Smooth muscle cell (in vitro differentiated cells): ENCODE measurements at regions not wholly inside any gene's neighbourhood (a gene's known extent, or its start where the extent isn't known, plus 50 kb on each side); places are given as distances from the start of the nearest gene placed in this dataset.

Source experiments
- DNase-seq: peaks from one replicate; lab custom pipeline; 2025; ENCODE audit not compliant: unreplicated experiment; lab: John Stamatoyannopoulos, UW
- H2AFZ ChIP-seq: fragments of 200-600 bp; sonication (generic); 2 replicates; pipeline ENCODE4 v1.6.0; 2016; ENCODE audit warnings: antibody characterized with exemption, low read depth, mild to moderate bottlenecking
- H3F3A ChIP-seq: fragments of 200-600 bp; sonication (generic); 2 replicates; pipeline ENCODE4 v1.6.0; 2017; ENCODE audit warnings: antibody characterized with exemption, low read depth
- H3K27ac ChIP-seq: fragments of 200-600 bp; sonication (generic); 2 replicates; pipeline ENCODE4 v1.5.1; 2016; ENCODE audit warnings: low read depth, mild to moderate bottlenecking
- H3K27me3 ChIP-seq: fragments of 200-600 bp; sonication (generic); 2 replicates; pipeline ENCODE4 v1.6.1; 2016; ENCODE audit warnings: low read depth, mild to moderate bottlenecking
- H3K36me3 ChIP-seq: fragments of 200-600 bp; sonication (generic); 2 replicates; pipeline ENCODE4 v1.5.1; 2016; ENCODE audit warnings: low read depth
- H3K4me1 ChIP-seq: fragments of 200-600 bp; sonication (generic); 2 replicates; pipeline ENCODE4 v1.5.1; 2016; ENCODE audit warnings: low read depth
- H3K4me2 ChIP-seq: fragments of 200-600 bp; sonication (generic); 2 replicates; pipeline ENCODE4 v1.6.0; 2016; ENCODE audit warnings: mild to moderate bottlenecking
- H3K4me3 ChIP-seq: fragments of 200-600 bp; sonication (generic); 2 replicates; pipeline ENCODE4 v1.5.1; 2016; ENCODE audit warnings: mild to moderate bottlenecking
- H3K79me2 ChIP-seq: fragments of 200-600 bp; sonication (generic); 2 replicates; pipeline ENCODE4 v1.6.0; 2016; ENCODE audit warnings: low read depth, mild to moderate bottlenecking
- H3K9ac ChIP-seq: fragments of 200-600 bp; sonication (generic); 2 replicates; pipeline ENCODE4 v1.6.0; 2016; ENCODE audit warnings: low read depth
- H3K9me3 ChIP-seq: fragments of 200-600 bp; sonication (generic); replicated peaks from 2 replicates; pipeline ENCODE4 v1.5.1; 2016; ENCODE audit warnings: low read depth
- H4K20me1 ChIP-seq: fragments of 200-600 bp; sonication (generic); 2 replicates; pipeline ENCODE4 v1.6.0; 2016; ENCODE audit warnings: low read depth
- CTCF ChIP-seq: fragments of 200-600 bp; sonication (generic); IDR thresholded peaks from 2 replicates; pipeline ENCODE4 v1.5.1; 2017; ENCODE audit warnings: borderline replicate concordance, mild to moderate bottlenecking, antibody characterized with exemption; ENCODE audit not compliant: insufficient read depth, poor library complexity, severe bottlenecking
- whole genome bisulfite sequencing: methylation state at CpG from one replicate; pipeline ENCODE4 v1.1.7; 2016; ENCODE audit warnings: low lambda C conversion rate; 5-methylcytosine and 5-hydroxymethylcytosine counted together

DNA sequence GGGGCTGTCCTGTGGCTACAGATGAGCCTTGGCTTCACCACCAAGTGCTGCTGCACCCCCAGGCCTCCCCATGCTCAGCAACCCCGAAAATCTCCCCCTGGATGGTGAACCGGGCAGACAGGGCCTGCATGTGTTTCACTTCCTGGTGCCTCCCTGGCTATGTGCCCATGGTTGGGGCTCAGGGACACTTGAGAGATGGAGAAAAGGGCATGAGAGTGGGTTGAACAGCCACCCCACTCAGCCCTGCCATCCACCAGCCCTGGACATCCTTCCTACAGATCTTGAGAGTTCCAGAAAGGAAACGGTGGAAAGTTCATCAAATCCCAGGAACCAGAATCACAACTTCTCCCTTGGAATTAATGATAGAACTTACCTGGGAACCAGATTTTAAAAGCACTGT, 74.7 kb upstream of the TEX51 start:
- H2AFZ ChIP-seq: no peak overlapping the region
- DNase-seq: no peak
- TF ChIP-seq CTCF: no peak
- no peaks in the 10 kb centered on the region for H4K20me1 ChIP-seq
- H3F3A ChIP-seq: no peaks in the 10 kb centered on the region
- H3K79me2 ChIP-seq: no peaks in the 10 kb centered on the region
- no peaks in the 10 kb centered on the region for H3K36me3 ChIP-seq
- H3K4me2 ChIP-seq: no peak overlapping the region
- no peaks in the 10 kb centered on the region for H3K27me3 ChIP-seq
- H3K4me3 ChIP-seq: no peak overlapping the region
- no peaks in the 10 kb centered on the region for H3K4me1 ChIP-seq
- no peak overlapping the region for H3K27ac ChIP-seq
- H3K9me3 ChIP-seq: no peaks in the 10 kb centered on the region
- WGBS: 91% methylated on average over 3 of the region's 3 CpGs
- H3K9ac ChIP-seq: no peak overlapping the region

- Histone ChIP-seq H3K4me3 (no peak overlapping the region), H3K4me1 (no peaks in the 10 kb centered on the region), H3K9me3 (no peaks in the 10 kb centered on the region), H3K79me2 (no peaks in the 10 kb centered on the region), H2AFZ (no peak overlapping the region), H3K36me3 (no peaks in the 10 kb centered on the region), H3K27me3 (no peaks in the 10 kb centered on the region), H3K27ac (no peak overlapping the region), H4K20me1 (no peaks in the 10 kb centered on the region), H3K9ac (no peak overlapping the region), H3K4me2 (no peak overlapping the region), H3F3A (no peaks in the 10 kb centered on the region)
- no peak for TF ChIP-seq CTCF
- no peak for DNase-seq
- WGBS: 85% methylated on average over 6 of the region's 6 CpGs
Measured at GRCh38 chr2:126824663-126825062, 74.0 kb upstream of the TEX51 start.

GRCh38 chr2:126825316-126825715, 73.4 kb upstream of the TEX51 start:
- H3K9ac ChIP-seq: no peak overlapping the region
- DNase-seq: no peak
- no peak overlapping the region for H2AFZ ChIP-seq
- TF ChIP-seq CTCF: no peak
- H3K79me2 ChIP-seq: no peaks in the 10 kb centered on the region
- H3K9me3 ChIP-seq: no peaks in the 10 kb centered on the region
- H3K4me3 ChIP-seq: no peak overlapping the region
- H3K4me2 ChIP-seq: no peak overlapping the region
- no peaks in the 10 kb centered on the region for H3K27me3 ChIP-seq
- H3F3A ChIP-seq: no peaks in the 10 kb centered on the region
- no peaks in the 10 kb centered on the region for H3K4me1 ChIP-seq
- WGBS: 92% methylated on average over 2 of the region's 2 CpGs
- no peaks in the 10 kb centered on the region for H4K20me1 ChIP-seq
- no peaks in the 10 kb centered on the region for H3K36me3 ChIP-seq
- no peak overlapping the region for H3K27ac ChIP-seq

- no peaks in the 10 kb centered on the region for H3K27me3 ChIP-seq
- no peaks in the 10 kb centered on the region for H3K79me2 ChIP-seq
- no peak overlapping the region for H2AFZ ChIP-seq
- no peak overlapping the region for H3K4me2 ChIP-seq
- no peak overlapping the region for H3K27ac ChIP-seq
- TF ChIP-seq CTCF: no peak
- H3K36me3 ChIP-seq: no peaks in the 10 kb centered on the region
- no peaks in the 10 kb centered on the region for H4K20me1 ChIP-seq
- no peaks in the 10 kb centered on the region for H3K9me3 ChIP-seq
- H3K9ac ChIP-seq: no peak overlapping the region
- 85% methylated on average over 1 of the region's 1 CpG for WGBS
- DNase-seq: no peak
- H3F3A ChIP-seq: no peaks in the 10 kb centered on the region
- no peak overlapping the region for H3K4me3 ChIP-seq
- H3K4me1 ChIP-seq: no peaks in the 10 kb centered on the region
Measured at GRCh38 chr2:126826491-126826890, 72.2 kb upstream of the TEX51 start.
